Stimulated activated naive CD8-positive, alpha-beta T cell treated with anti-CD3 and anti-CD28 coated beads, Interleukin-15, amount 100 ng/mL, for 72 hours (primary cell): ENCODE measurements at regions not wholly inside any gene's neighbourhood (a gene's known extent, or its start where the extent isn't known, plus 50 kb on each side); places are given as distances from the start of the nearest gene placed in this dataset.

ENCODE experiments used
- ATAC-seq: fragments of 150-1000 bp; cut with Tn5 transposase; 2 replicates; pipeline ENCODE4 v1.10.0; 2021; ENCODE audit warnings: mild to moderate bottlenecking, moderate library complexity
- DNase-seq, 2 donors: peaks; one replicate each; pipeline ENCODE4 v3.0.0; 2021 to 2022
- H3K27ac Mint-ChIP-seq, 2 donors: one replicate each; pipeline ENCODE4 v1.8.0; 2022; ENCODE audit warnings: mild to moderate bottlenecking in 2 of 2, mixed read lengths in 2 of 2, moderate library complexity in 2 of 2
- H3K27me3 Mint-ChIP-seq: one replicate; pipeline ENCODE4 v1.8.0; 2022; ENCODE audit warnings: mixed read lengths
- H3K4me1 Mint-ChIP-seq: one replicate; pipeline ENCODE4 v1.8.0; 2022; ENCODE audit warnings: mild to moderate bottlenecking, mixed read lengths
- H3K4me3 Mint-ChIP-seq, 2 donors: one replicate each; pipeline ENCODE4 v1.8.0; 2022; ENCODE audit warnings: mild to moderate bottlenecking in 2 of 2, mixed read lengths in 2 of 2, moderate library complexity in 1 of 2
- H3K9me3 Mint-ChIP-seq, 2 donors: one replicate each; pipeline ENCODE4 v1.8.0; 2022; ENCODE audit warnings: mixed read lengths in 2 of 2

- Mint-ChIP-seq H3K4me1 (no peaks in the 10 kb centered on the region), H3K4me3 (no peak overlapping the region), H3K27ac (no peak overlapping the region), H3K27me3 (no peaks in the 10 kb centered on the region), H3K9me3 (peaks cover 17% of the 10 kb centered on the region in 2 donors)
- DNase-seq = no peak
- ATAC-seq = no peak
Observed at GRCh38 chr14:104522926-104523545, 56.5 kb upstream of the C14orf180 start.

GRCh38 chr14:104523546-104523935 lies 56.0 kb upstream of the C14orf180 start:
- Mint-ChIP-seq H3K27me3 (no peaks in the 10 kb centered on the region), H3K27ac (no peak overlapping the region), H3K9me3 (peaks cover 21 to 22% of the 10 kb centered on the region in 2 donors), H3K4me1 (no peaks in the 10 kb centered on the region), H3K4me3 (no peak overlapping the region)
- DNase-seq (no peak), ATAC-seq (no peak)

- no peak overlapping the region for H3K27ac Mint-ChIP-seq
Observed at GRCh38 chr14:104524726-104525125, 54.8 kb upstream of the C14orf180 start.

GRCh38 chr14:104526723-104527645 lies 52.6 kb upstream of the C14orf180 start:
- Mint-ChIP-seq H3K9me3 (peaks cover 21 to 22% of the 10 kb centered on the region in 2 donors), H3K27ac (no peak overlapping the region), H3K27me3 (peaks cover 4% of the 10 kb centered on the region), H3K4me1 (no peaks in the 10 kb centered on the region), H3K4me3 (no peak overlapping the region)
- ATAC-seq (no peak), DNase-seq (no peak)

More at GRCh38 chr14:104524726-104525125, 54.8 kb upstream of the C14orf180 start:
- Mint-ChIP-seq H3K4me3 (no peak overlapping the region), H3K4me1 (no peaks in the 10 kb centered on the region), H3K27me3 (no peaks in the 10 kb centered on the region), H3K9me3 (peaks cover 21 to 22% of the 10 kb centered on the region in 2 donors)
- ATAC-seq (no peak), DNase-seq (no peak)

- Mint-ChIP-seq H3K27ac (no peak overlapping the region), H3K27me3 (peaks cover 7% of the 10 kb centered on the region), H3K4me3 (no peak overlapping the region), H3K4me1 (no peaks in the 10 kb centered on the region), H3K9me3 (peaks cover 21 to 22% of the 10 kb centered on the region in 2 donors)
- ATAC-seq = no peak
- DNase-seq = no peak
Observed at GRCh38 chr14:104527857-104528459, 51.6 kb upstream of the C14orf180 start.

- ATAC-seq (no peak), DNase-seq (no peak)
- Mint-ChIP-seq H3K27ac (no peak overlapping the region), H3K9me3 (peaks cover 21 to 22% of the 10 kb centered on the region in 2 donors), H3K4me1 (no peaks in the 10 kb centered on the region), H3K4me3 (no peak overlapping the region), H3K27me3 (peaks cover 7% of the 10 kb centered on the region)
Observed at GRCh38 chr14:104528496-104528895, 51.1 kb upstream of the C14orf180 start.
